GM12878 (cell line): ENCODE measurements at regions not wholly inside any gene's neighbourhood (a gene's known extent, or its start where the extent isn't known, plus 50 kb on each side); places are given as distances from the start of the nearest gene placed in this dataset.

Experiments
- ATAC-seq: fragments of 200-7000 bp; cut with Tn5 transposase; 3 replicates; pipeline ENCODE4 v1.9.1; 2020; ENCODE audit warnings: mild to moderate bottlenecking, moderate library complexity
- BruUV-seq: library from RNA; stranded (reverse); fragments of 400-500 nt; replicated peaks from 2 replicates; lab custom pipeline; 2021; lab: Mats Ljungman, UMichigan
- CTCF ChIA-PET: fragments of 300-600 bp; sonication (Branson Sonifier 250); formaldehyde crosslinking; extraction: SDS; loops from one replicate; lab custom pipeline; 2021; ENCODE audit warnings: inconsistent platforms; lab: Yijun Ruan, JAX
- POLR2A ChIA-PET: fragments of 350-600 bp; formaldehyde crosslinking; extraction: SDS; loops from one replicate; lab custom pipeline; 2021; ENCODE audit warnings: inconsistent platforms; lab: Charles Lee
- RAD21 ChIA-PET: fragments of 300-600 bp; sonication (Branson Sonifier 250); formaldehyde crosslinking; loops from one replicate; lab custom pipeline; 2023; ENCODE audit warnings: antibody characterized with exemption; ENCODE audit not compliant: unreplicated experiment; lab: Charles Lee
- SMC1A ChIA-PET: fragments of 300-600 bp; sonication (Branson Sonifier 250); formaldehyde crosslinking; loops from one replicate; lab custom pipeline; 2023; ENCODE audit not compliant: unreplicated experiment, uncharacterized antibody; lab: Charles Lee
- DNase-seq: peaks from one replicate; pipeline ENCODE4 v3.0.0-alpha.2; 2011; ENCODE audit warnings: low read depth, low spot score
- FAIRE-seq: peaks from 3 replicates; lab custom pipeline; 2011; peaks lifted over from hg19 to GRCh38; lab: Jason Lieb, UNC
- H2AFZ ChIP-seq: 2 replicates; pipeline ENCODE4 v1.6.0; 2011; ENCODE audit warnings: low read depth, low read length, control low read depth; ENCODE audit not compliant: control insufficient read depth
- H3K27ac ChIP-seq: 2 replicates; pipeline ENCODE4 v1.5.1; 2011; ENCODE audit warnings: control low read depth; ENCODE audit not compliant: control insufficient read depth, insufficient read depth
- H3K27me3 ChIP-seq, 2 experiments: replicated peaks in 1 of 2; 2 replicates each; pipeline versions ENCODE4 v1.6.0 to v1.6.1; 2011; ENCODE audit warnings: low read length in 1 of 2; ENCODE audit not compliant: control insufficient read depth in 2 of 2, insufficient read depth in 2 of 2
- H3K36me3 ChIP-seq, 2 experiments: 2 replicates each; pipeline ENCODE4 v1.5.1; 2011; ENCODE audit warnings: low read length in 1 of 2; ENCODE audit not compliant: control insufficient read depth in 2 of 2, insufficient read depth in 2 of 2
- H3K4me1 ChIP-seq: 2 replicates; pipeline ENCODE4 v1.6.1; 2011; ENCODE audit warnings: mild to moderate bottlenecking, low read length, moderate library complexity, mixed read lengths; ENCODE audit not compliant: control insufficient read depth, insufficient read depth
- H3K4me2 ChIP-seq: 2 replicates; pipeline ENCODE4 v1.6.0; 2011; ENCODE audit warnings: control low read depth; ENCODE audit not compliant: control insufficient read depth, insufficient read depth
- H3K4me3 ChIP-seq: fragments of 200-600 bp; sonication (generic); 2 replicates; pipeline ENCODE4 v1.5.1; 2016
- H3K79me2 ChIP-seq: 2 replicates; pipeline ENCODE4 v1.6.0; 2011; ENCODE audit warnings: low read length; ENCODE audit not compliant: control insufficient read depth, insufficient read depth
- H3K9ac ChIP-seq: 2 replicates; pipeline ENCODE4 v1.8.0; 2011; ENCODE audit warnings: low read length, control low read depth, mixed read lengths; ENCODE audit not compliant: control insufficient read depth, insufficient read depth
- H3K9me3 ChIP-seq: replicated peaks from 3 replicates; pipeline ENCODE4 v1.5.1; 2011; ENCODE audit warnings: mild to moderate bottlenecking, low read length; ENCODE audit not compliant: control insufficient read depth, insufficient read depth
- H4K20me1 ChIP-seq: 2 replicates; pipeline ENCODE4 v1.6.0; 2011; ENCODE audit not compliant: control insufficient read depth, insufficient read depth
- CEBPB ChIP-seq, 2 experiments: fragments of 150-350 bp in 1 of 2; IDR thresholded peaks; 2 replicates each; pipeline ENCODE4 v1.6.1; 2012 to 2014; ENCODE audit warnings: low read depth in 2 of 2, low read length in 2 of 2, borderline replicate concordance in 1 of 2, inconsistent platforms in 1 of 2
- CUX1 ChIP-seq: IDR thresholded peaks from 2 replicates; pipeline ENCODE4 v1.6.1; 2012; ENCODE audit warnings: improper control_type of control experiment, low read depth, low read length; ENCODE audit not compliant: insufficient replicate concordance
- EED ChIP-seq: sonication (generic); IDR thresholded peaks from 2 replicates; pipeline ENCODE4 v1.6.1; 2016; ENCODE audit warnings: antibody characterized with exemption, low read depth
- EP300 ChIP-seq, 2 experiments: fragments of 150-350 bp in 1 of 2; IDR thresholded peaks; 2 replicates each; pipeline ENCODE4 v1.6.1; 2011 to 2012; ENCODE audit warnings: low read depth in 2 of 2, low read length in 2 of 2, borderline replicate concordance in 1 of 2, improper control_type of control experiment in 1 of 2, inconsistent platforms in 1 of 2; ENCODE audit not compliant: control insufficient read depth in 1 of 2
- HDGF ChIP-seq: fragments of 450-650 bp; IDR thresholded peaks from 2 replicates; pipeline ENCODE4 v1.6.1; 2016; ENCODE audit warnings: antibody characterized with exemption
- MTA2 ChIP-seq: fragments of 450-650 bp; IDR thresholded peaks from 2 replicates; pipeline ENCODE4 v1.6.1; 2016; ENCODE audit warnings: low read depth, mild to moderate bottlenecking, moderate library complexity
- RCOR1 ChIP-seq: conservative IDR thresholded peaks from 2 replicates; pipeline ENCODE4 v1.6.1; 2012; ENCODE audit warnings: low read depth, low read length, improper control_type of control experiment
- ZBED1 ChIP-seq: IDR thresholded peaks from 2 replicates; pipeline ENCODE4 v1.6.1; 2016; ENCODE audit warnings: borderline replicate concordance
- ZNF687 ChIP-seq: fragments of 450-650 bp; IDR thresholded peaks from 2 replicates; pipeline ENCODE4 v1.6.1; 2017; ENCODE audit warnings: mild to moderate bottlenecking, moderate library complexity
- WGBS: methylation state at CpG from one replicate; pipeline ENCODE4 v1.1.6; 2016; ENCODE audit warnings: low lambda C conversion rate; ENCODE audit not compliant: insufficient replicate concordance, insufficient coverage; ENCODE audit errors: missing lambda C conversion rate; 5-methylcytosine and 5-hydroxymethylcytosine counted together
- in situ Hi-C: fragments of 300-500 bp; cut with MboI; formaldehyde crosslinking; loops from 9 replicates; pipeline ENCODE4 v1.14.3; 2018; ENCODE audit warnings: mixed read lengths
- intact Hi-C: fragments of 100-400 bp; cut with micrococcal nuclease; formaldehyde crosslinking; loops from one replicate; pipeline ENCODE4 v1.14.2; 2022; ENCODE audit not compliant: unreplicated experiment
- TF ChIP-seq, protein P1 (sequence below): fragments of 450-650 bp; IDR thresholded peaks from 2 replicates; pipeline ENCODE4 v1.6.1; 2017; ENCODE audit warnings: antibody characterized with exemption, mild to moderate bottlenecking, moderate library complexity

DNA sequence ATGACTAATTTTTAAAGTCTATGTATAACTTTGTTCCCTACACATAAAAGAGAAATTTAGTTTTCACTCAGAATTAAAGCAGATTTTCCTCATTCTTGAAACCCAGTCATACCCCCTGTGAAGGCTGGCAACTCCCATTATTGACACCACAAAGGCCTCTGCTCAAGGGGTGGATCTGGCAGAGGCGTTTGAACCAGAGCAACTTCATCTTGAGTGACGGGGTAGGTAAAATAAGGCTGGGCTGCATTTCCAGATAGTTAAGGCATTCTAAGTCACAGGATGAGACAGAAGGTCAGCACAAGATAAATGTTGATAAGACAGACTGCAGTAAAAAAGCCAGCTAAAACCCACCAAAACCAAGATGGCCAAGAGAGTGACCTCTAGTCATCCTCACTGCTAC is 177.2 kb upstream of the OR13F1 start:
- ATAC-seq: no peak
- TF ChIP-seq ZNF687: no peak
- no peak for TF ChIP-seq ZBED1
- no peak for TF ChIP-seq CEBPB (IDR thresholded peaks at IDR 0.05; ENCODE audit: borderline replicate concordance in 1 of 2, low read depth in 2 of 2, low read length in 2 of 2)
- TF ChIP-seq EED: no peak
- no peak for TF ChIP-seq EP300 (IDR thresholded peaks at IDR 0.05; ENCODE audit: borderline replicate concordance in 1 of 2, control insufficient read depth in 1 of 2, low read depth in 2 of 2, low read length in 2 of 2)
- TF ChIP-seq, protein P1, sequence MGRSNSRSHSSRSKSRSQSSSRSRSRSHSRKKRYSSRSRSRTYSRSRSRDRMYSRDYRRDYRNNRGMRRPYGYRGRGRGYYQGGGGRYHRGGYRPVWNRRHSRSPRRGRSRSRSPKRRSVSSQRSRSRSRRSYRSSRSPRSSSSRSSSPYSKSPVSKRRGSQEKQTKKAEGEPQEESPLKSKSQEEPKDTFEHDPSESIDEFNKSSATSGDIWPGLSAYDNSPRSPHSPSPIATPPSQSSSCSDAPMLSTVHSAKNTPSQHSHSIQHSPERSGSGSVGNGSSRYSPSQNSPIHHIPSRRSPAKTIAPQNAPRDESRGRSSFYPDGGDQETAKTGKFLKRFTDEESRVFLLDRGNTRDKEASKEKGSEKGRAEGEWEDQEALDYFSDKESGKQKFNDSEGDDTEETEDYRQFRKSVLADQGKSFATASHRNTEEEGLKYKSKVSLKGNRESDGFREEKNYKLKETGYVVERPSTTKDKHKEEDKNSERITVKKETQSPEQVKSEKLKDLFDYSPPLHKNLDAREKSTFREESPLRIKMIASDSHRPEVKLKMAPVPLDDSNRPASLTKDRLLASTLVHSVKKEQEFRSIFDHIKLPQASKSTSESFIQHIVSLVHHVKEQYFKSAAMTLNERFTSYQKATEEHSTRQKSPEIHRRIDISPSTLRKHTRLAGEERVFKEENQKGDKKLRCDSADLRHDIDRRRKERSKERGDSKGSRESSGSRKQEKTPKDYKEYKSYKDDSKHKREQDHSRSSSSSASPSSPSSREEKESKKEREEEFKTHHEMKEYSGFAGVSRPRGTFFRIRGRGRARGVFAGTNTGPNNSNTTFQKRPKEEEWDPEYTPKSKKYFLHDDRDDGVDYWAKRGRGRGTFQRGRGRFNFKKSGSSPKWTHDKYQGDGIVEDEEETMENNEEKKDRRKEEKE: no peak
- TF ChIP-seq RCOR1: no peak
- TF ChIP-seq CUX1: no peak
- no peak for TF ChIP-seq HDGF
- no peak for TF ChIP-seq MTA2
- TF ChIP-seq, all 136 proteins: peak for 0
- Histone ChIP-seq H3K27me3 (no peaks in the 10 kb centered on the region), H3K4me1 (no peaks in the 10 kb centered on the region), H3K4me2 (no peak overlapping the region), H3K9ac (no peak overlapping the region), H2AFZ (no peak overlapping the region), H3K9me3 (no peaks in the 10 kb centered on the region), H3K36me3 (no peaks in the 10 kb centered on the region), H3K4me3 (no peak overlapping the region), H3K79me2 (no peaks in the 10 kb centered on the region), H3K27ac (no peak overlapping the region), H4K20me1 (no peaks in the 10 kb centered on the region)
- ChIA-PET RAD21 (no interaction called here), CTCF (no interaction called here), POLR2A (no interaction called here), SMC1A (no interaction called here)
- intact Hi-C loops (no loop called here), in situ Hi-C loops (no loop called here)
- 40% methylated on average over 2 of the region's 2 CpGs for WGBS
- no TSS peak for BruUV-seq
- DNase-seq (no peak), FAIRE-seq (no peak)
